ENCODE measurements at regions not wholly inside any gene's neighbourhood (a gene's known extent, or its start where the extent isn't known, plus 50 kb on each side); places are given as distances from the start of the nearest gene placed in this dataset.

DNA sequence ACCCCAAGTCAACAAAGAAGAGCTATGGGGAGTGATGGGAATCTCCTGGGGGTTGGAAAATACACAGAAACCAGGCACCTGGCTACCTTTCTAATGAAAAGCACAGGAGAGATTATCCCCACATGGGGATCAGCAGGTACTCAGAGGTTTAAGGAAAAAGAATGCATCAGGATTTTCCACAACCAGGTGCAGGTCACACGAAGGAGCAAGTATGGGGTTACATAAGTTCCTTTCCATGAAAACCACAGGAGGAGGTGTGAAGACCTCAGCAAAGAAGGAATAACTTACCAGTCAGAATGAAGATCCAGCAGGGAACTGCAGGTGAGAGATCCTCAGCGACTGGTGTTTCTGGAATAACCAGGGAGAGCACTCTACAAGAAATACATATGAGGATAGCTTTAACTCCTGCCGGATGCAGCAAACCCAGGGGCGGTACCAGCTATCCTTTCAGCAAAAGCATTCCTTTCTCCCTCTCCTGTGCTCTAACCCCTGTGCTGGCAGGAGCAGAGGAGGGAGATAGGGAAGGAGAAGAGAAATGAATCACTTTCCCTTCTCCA is 116.7 kb upstream of the TMEM106B start:
- TF ChIP-seq, protein P1, sequence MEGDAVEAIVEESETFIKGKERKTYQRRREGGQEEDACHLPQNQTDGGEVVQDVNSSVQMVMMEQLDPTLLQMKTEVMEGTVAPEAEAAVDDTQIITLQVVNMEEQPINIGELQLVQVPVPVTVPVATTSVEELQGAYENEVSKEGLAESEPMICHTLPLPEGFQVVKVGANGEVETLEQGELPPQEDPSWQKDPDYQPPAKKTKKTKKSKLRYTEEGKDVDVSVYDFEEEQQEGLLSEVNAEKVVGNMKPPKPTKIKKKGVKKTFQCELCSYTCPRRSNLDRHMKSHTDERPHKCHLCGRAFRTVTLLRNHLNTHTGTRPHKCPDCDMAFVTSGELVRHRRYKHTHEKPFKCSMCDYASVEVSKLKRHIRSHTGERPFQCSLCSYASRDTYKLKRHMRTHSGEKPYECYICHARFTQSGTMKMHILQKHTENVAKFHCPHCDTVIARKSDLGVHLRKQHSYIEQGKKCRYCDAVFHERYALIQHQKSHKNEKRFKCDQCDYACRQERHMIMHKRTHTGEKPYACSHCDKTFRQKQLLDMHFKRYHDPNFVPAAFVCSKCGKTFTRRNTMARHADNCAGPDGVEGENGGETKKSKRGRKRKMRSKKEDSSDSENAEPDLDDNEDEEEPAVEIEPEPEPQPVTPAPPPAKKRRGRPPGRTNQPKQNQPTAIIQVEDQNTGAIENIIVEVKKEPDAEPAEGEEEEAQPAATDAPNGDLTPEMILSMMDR (IDR thresholded peaks at IDR 0.05; ENCODE audit: poor library complexity): no peak
- TF ChIP-seq EZH2phosphoT487 (IDR thresholded peaks at IDR 0.05; ENCODE audit: low read depth, severe bottlenecking, unreplicated experiment): no peak

Data from hepatocyte (in vitro differentiated cells).